ENCODE measurements at regions not wholly inside any gene's neighbourhood (a gene's known extent, or its start where the extent isn't known, plus 50 kb on each side); places are given as distances from the start of the nearest gene placed in this dataset.
"Not testable (repeated sequence)": the region's sequence is repeated elsewhere in the genome, so short reads cannot be mapped to it uniquely, and the experiment has no call there.

- no peak for DNase-seq (ENCODE audit: low spot score)
Observed at GRCh38 chr1:65590279-65590678, 169.8 kb downstream of the LEPR start.

- DNase-seq (ENCODE audit: low spot score) = no peak
Observed at GRCh38 chr1:65593516-65593915, 173.0 kb downstream of the LEPR start.

- DNase-seq (ENCODE audit: low spot score) = no peak
Observed at GRCh38 chr1:65595724-65596123, 175.3 kb downstream of the LEPR start.

- no peak for DNase-seq (ENCODE audit: low spot score)
Observed at GRCh38 chr1:65596768-65597167, 176.3 kb downstream of the LEPR start.

DNA sequence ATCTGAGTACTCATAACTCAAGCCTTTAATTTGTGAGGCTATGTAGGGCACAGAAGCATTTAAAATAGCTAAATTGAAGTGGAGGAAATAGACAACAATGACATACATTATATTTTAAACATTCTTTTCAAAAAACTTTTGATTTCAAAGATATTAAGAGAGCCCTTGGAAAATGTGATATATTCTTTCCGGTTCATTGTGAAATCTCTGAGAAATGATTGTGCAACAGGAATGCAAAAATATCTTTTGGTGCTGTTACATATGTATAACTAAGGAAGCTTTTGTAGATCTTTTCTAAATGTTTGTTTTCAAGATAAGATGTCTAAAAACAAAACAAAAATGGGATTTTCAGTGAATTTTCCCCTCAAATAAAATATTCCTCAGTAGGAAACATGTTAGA, 185.2 kb downstream of the LEPR start:
- DNase-seq (ENCODE audit: low spot score) = no peak

GRCh38 chr1:65606426-65606825, 186.0 kb downstream of the LEPR start:
- DNase-seq (ENCODE audit: low spot score) = no peak

GRCh38 chr1:65613884-65614283, 178.8 kb upstream of the PDE4B start:
- DNase-seq (ENCODE audit: low spot score) = no peak

- DNase-seq (ENCODE audit: low spot score) = no peak
Observed at GRCh38 chr1:65615859-65616258, 176.8 kb upstream of the PDE4B start.

GRCh38 chr1:65621721-65622120, 171.0 kb upstream of the PDE4B start:
- DNase-seq (ENCODE audit: low spot score) = peak; percentile 32

DNA sequence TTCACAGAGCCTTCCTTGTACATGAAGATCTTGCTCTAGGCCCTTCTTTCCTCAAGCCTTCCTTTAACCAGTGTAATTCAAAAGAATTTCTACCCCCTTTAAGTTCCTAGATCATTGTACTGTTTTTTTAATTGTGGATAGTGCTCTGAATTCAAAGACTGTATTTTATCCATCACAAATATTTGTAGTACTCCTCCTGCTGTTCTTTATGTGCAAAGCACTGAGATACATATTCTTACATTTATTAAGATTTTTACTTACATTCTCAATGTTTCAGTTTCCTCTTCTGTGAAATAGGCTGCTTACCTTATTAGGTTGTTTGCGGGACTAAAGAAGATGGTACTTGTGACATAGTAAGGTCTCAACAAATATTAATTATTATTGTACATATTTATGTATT, 168.8 kb upstream of the PDE4B start:
- DNase-seq (ENCODE audit: low spot score) = no peak

DNA sequence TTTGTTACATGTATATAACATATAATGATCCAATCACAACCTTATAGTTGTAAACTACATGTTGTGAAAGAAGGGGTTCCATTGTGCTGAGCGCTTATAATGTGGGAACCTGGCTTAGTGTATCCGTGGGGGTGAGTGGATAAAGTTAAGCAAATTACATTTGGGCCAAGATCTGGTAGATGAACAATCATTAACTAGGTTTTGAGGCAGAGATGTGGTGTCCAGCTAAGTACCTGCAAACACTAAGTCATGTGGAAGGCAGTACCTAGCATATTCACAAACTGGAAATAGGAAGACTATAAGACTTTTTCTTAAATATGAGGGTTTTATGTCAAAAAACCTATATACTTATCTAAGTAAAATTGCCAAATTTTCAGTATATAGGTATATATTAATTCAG, 167.2 kb upstream of the PDE4B start:
- no peak for DNase-seq (ENCODE audit: low spot score)

DNA sequence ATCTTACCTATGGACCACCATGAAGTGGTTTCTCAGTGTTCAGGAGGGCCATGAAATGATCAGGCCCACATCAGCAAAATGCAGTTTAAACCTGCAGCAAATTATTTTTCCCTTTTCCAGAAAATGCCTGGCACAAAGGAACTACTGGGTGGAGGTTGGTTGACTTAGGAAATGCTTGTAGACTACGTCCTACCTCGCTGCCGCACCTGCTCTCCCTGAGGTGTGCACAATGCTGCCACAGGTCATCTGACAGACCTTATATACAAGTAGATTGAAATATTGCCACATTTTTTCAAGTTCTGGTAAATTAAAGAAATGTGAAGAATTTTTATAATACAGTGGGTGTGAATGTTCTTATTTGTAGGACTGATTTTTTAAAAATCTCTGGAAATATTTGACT, 166.7 kb upstream of the PDE4B start:
- no peak for DNase-seq (ENCODE audit: low spot score)

GRCh38 chr1:65629788-65630187, 162.9 kb upstream of the PDE4B start:
- no peak for DNase-seq (ENCODE audit: low spot score)

- no peak for DNase-seq (ENCODE audit: low spot score)
Observed at GRCh38 chr1:65630855-65631254, 161.8 kb upstream of the PDE4B start.

GRCh38 chr1:65632235-65632634, 160.5 kb upstream of the PDE4B start:
- DNase-seq (ENCODE audit: low spot score) = no peak

DNA sequence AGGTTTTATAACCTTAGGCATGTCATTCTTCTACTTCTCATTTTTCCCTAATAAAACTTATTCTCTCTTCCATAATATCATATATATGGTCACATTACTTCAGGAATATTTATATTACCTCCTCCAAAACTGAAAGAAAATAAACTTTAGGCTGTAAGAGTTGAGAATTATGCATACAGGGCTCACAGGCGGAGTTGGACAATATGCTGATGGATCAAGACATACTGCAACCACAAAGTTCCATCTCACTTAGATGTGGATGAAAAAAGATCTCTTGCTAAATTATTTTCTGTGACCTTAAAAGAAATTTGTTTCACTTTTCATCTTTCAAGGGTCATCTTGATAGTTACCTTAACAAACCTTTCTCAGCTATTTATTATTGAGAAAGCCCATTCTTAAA, 152.6 kb upstream of the PDE4B start:
- no peak for DNase-seq (ENCODE audit: low spot score)

DNA sequence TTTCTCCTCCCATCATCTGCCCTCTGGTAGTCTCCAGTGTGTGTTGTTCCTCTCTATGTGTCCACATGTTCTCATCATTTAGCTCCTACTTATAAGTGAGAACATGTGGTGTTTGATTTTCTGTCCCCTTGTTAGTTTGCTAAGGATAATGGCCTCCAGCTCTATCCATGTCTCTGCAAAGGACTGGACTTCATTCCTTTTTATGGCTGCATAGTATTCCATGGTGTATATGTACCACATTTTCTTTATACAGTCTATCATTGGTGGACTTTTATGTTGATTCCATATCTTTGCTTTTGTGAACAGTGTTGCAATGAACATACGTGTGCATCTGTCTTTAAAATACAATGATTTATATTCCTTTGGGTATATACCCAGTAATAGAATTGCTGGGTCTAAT, 143.5 kb upstream of the PDE4B start:
- DNase-seq (ENCODE audit: low spot score) = not testable (repeated sequence)

- no peak for DNase-seq (ENCODE audit: low spot score)
Observed at GRCh38 chr1:65650682-65651081, 142.0 kb upstream of the PDE4B start.

DNA sequence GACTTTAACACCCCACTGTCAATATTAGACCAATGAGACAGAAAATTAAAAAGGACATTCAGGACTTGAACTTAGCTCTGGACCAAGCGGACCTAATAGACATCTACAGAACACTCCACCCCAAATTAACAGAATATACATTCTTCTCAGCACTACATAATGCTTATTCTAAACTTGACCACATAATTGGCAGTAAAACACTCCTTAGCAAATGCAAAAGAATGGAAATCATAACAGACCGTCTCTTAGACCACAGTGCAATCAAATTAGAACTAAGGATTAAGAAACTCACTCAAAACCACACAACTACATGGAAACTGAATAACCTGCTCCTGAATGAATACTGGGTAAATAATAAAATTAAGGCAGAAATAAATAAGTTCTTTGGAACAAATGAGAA, 138.2 kb upstream of the PDE4B start:
- not testable (repeated sequence) for DNase-seq (ENCODE audit: low spot score)

DNA sequence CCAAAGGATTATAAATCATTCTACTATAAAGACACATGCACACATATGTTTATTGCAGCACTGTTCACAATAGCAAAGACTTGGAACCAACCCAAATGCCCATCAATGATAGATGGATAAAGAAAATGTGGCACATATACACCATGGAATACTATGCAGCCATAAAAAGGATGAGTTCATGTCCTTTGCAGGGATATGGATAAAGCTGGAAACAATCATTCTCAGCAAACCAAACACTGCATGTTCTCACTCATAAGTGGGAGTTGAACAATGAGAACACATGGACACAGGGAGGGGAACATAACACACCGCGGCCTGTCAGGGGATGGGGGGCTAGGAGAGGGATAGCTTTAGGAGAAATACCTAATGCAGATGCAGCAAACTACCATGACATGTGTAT, 135.1 kb upstream of the PDE4B start:
- DNase-seq (ENCODE audit: low spot score) = not testable (repeated sequence)

GRCh38 chr1:65658122-65658521, 134.6 kb upstream of the PDE4B start:
- peak; percentile 4 for DNase-seq (ENCODE audit: low spot score)

GRCh38 chr1:65668368-65668767, 124.3 kb upstream of the PDE4B start:
- DNase-seq (ENCODE audit: low spot score) = no peak

- no peak for DNase-seq (ENCODE audit: low spot score)
Observed at GRCh38 chr1:65670518-65670917, 122.2 kb upstream of the PDE4B start.

- no peak for DNase-seq (ENCODE audit: low spot score)
Observed at GRCh38 chr1:65674522-65674921, 118.2 kb upstream of the PDE4B start.

DNA sequence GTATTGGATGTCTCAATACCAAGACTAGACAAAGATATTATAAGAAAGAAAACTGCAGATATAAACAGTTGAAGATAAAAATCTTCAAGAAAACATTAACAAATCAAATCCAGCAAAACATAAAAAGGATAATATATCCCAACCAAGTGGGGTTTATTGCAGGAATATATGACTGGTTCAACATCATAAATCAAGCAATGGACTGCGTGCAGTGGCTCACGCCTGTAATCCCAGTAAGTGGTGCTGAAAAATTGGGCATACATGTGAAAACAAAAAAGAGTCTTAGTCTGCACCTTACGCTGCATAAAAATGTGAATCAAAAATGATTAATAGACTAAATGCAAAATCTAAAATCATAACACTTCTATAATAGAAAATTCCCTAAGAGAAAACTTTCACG, 112.9 kb upstream of the PDE4B start:
- no peak for DNase-seq (ENCODE audit: low spot score)

All from A172 (cell line).